ENCODE measurements at regions not wholly inside any gene's neighbourhood (a gene's known extent, or its start where the extent isn't known, plus 50 kb on each side); places are given as distances from the start of the nearest gene placed in this dataset.

DNA sequence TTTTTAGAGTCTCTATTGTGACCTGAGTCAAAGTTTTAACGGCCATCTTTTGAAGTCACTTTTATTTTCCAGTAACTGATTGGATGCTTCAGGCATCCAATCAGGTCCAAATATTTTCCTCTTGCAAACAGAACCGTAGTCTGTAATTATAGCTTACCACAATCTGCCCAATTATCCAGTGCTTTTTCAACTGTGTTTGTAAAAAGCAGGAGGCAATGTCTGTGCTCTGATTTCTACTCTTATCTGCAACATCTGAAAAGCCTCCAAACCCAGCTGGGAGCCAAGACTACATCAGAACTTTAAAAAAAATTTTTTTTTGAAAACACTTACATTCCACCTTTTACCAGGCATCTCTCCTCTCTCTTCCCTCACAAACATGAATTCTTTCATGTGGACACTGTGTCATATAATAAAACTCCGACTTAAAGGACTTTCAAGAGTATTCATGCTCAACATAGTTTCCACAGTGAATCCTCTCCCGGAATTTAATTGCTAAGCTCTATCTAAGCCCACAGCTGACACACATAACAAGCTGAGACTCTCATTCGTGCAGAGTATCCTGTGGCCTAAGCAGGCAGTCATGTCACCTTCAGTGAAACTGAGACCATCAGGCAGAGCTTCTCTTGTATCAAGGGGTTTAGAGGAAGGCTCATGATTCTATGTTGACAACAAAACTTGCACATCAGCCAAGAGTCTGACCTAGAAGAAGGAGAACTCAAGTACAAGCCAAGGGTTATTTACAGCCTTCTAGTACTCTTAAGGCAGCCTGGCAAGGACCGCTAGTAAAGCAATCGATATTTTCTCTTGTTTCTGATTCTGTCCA is 272.7 kb downstream of the TLE1 start:
- ChIA-PET POLR2A (no interaction called here), CTCF (ENCODE audit: low intra/inter-chr PET ratio) (no interaction called here)
- DNase-seq (ENCODE audit: extremely low read depth in 1 of 4, low spot score in 3 of 4) = no peak
- WGBS (ENCODE audit: insufficient coverage, low coverage, missing lambda C conversion rate) = 2% methylated on average over 7 of the region's 7 CpGs
- BruUV-seq (replicated peaks) = no TSS peak
- intact Hi-C loops (cut with micrococcal nuclease) (no loop called here), in situ Hi-C loops (cut with MboI) (no loop called here)
- ATAC-seq = no peak
- TF ChIP-seq BACH1 (tag; IDR thresholded peaks at IDR 0.05) = no peak
- TF ChIP-seq NR4A1 (CRISPR knock-in tag; IDR thresholded peaks at IDR 0.05) = no peak
- no peak for TF ChIP-seq NR4A1 (tag; IDR thresholded peaks at IDR 0.05)
- no peak for TF ChIP-seq GABPB2 (CRISPR knock-in tag; conservative IDR thresholded peaks at IDR 0.05)
- TF ChIP-seq MAFG (tag; conservative IDR thresholded peaks at IDR 0.05) = no peak
- TF ChIP-seq NELFE (IDR thresholded peaks at IDR 0.05; ENCODE audit: insufficient read depth, insufficient read length) = no peak
- TF ChIP-seq ZKSCAN8 (CRISPR knock-in tag; IDR thresholded peaks at IDR 0.05) = no peak
- TF ChIP-seq DACH1 (IDR thresholded peaks at IDR 0.05; ENCODE audit: partially characterized antibody) = no peak
- no peak for TF ChIP-seq PHB2 (IDR thresholded peaks at IDR 0.05; ENCODE audit: low read depth)
- no peak for TF ChIP-seq SMAD1 (IDR thresholded peaks at IDR 0.05; ENCODE audit: low read depth, low read length, partially characterized antibody)
- no peak for TF ChIP-seq RAD51 (IDR thresholded peaks at IDR 0.05; ENCODE audit: borderline replicate concordance, low read depth)
- TF ChIP-seq CBX8 (IDR thresholded peaks at IDR 0.05; ENCODE audit: borderline replicate concordance, extremely low read depth, low read depth, low read length, poor library complexity, severe bottlenecking) = no peak
- TF ChIP-seq CUX1 (CRISPR knock-in tag; IDR thresholded peaks at IDR 0.05) = no peak
- TF ChIP-seq ZNF121 (CRISPR knock-in tag; conservative IDR thresholded peaks at IDR 0.05) = no peak
- no peak for TF ChIP-seq ARID3B (CRISPR knock-in tag; IDR thresholded peaks at IDR 0.05; ENCODE audit: borderline replicate concordance)
- TF ChIP-seq NR2F6 (CRISPR knock-in tag; IDR thresholded peaks at IDR 0.05) = no peak
- TF ChIP-seq BRF1 (IDR thresholded peaks at IDR 0.05; ENCODE audit: borderline replicate concordance, extremely low read depth, insufficient read length) = no peak
- Histone ChIP-seq H4K20me1 (replicated peaks; ENCODE audit: control insufficient read depth, insufficient read depth, low read length) (no peaks in the 10 kb centered on the region), H3K9me1 (ENCODE audit: control insufficient read depth, insufficient read depth, low read length) (no peaks in the 10 kb centered on the region), H3K79me2 (ENCODE audit: control insufficient read depth, insufficient read depth, low read length) (no peaks in the 10 kb centered on the region), H3K4me2 (ENCODE audit: insufficient read depth, low read length) (no peak overlapping the region), H3K36me3 (ENCODE audit: control insufficient read depth, insufficient read depth, low read length) (no peaks in the 10 kb centered on the region), H3K4me1 (replicated peaks in 1 of 2; ENCODE audit: control insufficient read depth in 2 of 2, insufficient read depth in 2 of 2, low read length in 2 of 2) (no peaks in the 10 kb centered on the region), H3K4me3 (no peak overlapping the region), H2AFZ (ENCODE audit: low read depth, low read length) (no peak overlapping the region), H3K27me3 (ENCODE audit: control insufficient read depth in 2 of 2, insufficient read depth in 2 of 2, low read length in 2 of 2) (no peaks in the 10 kb centered on the region), H3K9me3 (replicated peaks; ENCODE audit: control insufficient read depth, insufficient read depth, low read depth, low read length) (no peaks in the 10 kb centered on the region), H3K9ac (ENCODE audit: insufficient read depth in 1 of 2, low read depth in 2 of 2, low read length in 2 of 2) (no peak overlapping the region), H3K27ac (ENCODE audit: extremely low read depth, low read depth, low read length) (no peak overlapping the region)
- FAIRE-seq = no peak
